ENCODE measurements at regions not wholly inside any gene's neighbourhood (a gene's known extent, or its start where the extent isn't known, plus 50 kb on each side); places are given as distances from the start of the nearest gene placed in this dataset.
"Not testable (repeated sequence)": the region's sequence is repeated elsewhere in the genome, so short reads cannot be mapped to it uniquely, and the experiment has no call there.

DNA sequence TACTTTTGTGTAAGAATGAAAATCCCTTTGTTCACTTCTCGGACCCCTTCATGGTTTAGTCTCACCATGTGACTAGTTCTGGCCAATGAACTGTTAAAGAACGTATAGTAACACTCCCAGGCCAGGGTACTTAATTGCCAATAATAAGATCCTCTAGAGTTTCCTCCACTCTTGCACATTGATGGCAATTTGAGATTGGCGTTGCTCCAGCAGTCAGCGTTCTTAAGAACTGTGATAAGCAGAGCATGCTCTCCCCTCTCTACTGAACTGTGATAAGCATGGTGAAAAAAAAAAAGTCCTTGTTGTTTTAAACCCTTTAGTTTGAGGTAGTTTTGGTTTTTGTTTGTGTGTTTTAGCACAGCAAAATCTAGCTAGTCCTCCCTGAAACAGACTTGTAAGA, 854.5 kb downstream of the SLC6A15 start:
- Histone ChIP-seq H3K9ac (no peak overlapping the region), H3K36me3 (no peaks in the 10 kb centered on the region), H3K4me1 (no peaks in the 10 kb centered on the region), H4K20me1 (no peaks in the 10 kb centered on the region), H3K4me2 (no peak overlapping the region), H3K9me3 (no peaks in the 10 kb centered on the region), H3K27ac (no peak overlapping the region), H3K4me3 (no peak overlapping the region), H3K27me3 (no peaks in the 10 kb centered on the region)
- TF ChIP-seq Cebpa-rat (IDR thresholded peaks at IDR 0.05): no peak

DNA sequence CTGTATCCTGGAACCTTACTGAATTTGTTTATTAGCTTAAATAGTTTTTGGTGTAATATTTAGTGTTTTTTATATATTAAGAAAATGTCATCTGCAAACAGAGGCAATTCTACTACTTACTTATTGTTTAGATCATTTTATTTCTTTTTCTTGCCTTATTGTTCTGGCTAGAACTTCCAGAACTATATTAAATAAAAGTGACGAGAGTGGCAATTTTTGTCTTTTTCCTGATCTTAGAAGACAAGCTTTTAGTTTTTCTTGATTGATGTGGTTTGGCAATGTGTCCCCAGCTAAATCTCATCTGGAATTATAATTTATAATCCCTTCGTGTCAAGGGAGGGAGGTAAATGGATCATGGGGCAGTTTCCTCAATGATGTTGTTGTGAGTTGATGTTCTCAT, 857.8 kb downstream of the SLC6A15 start:
- H3K9ac ChIP-seq: no peak overlapping the region
- no peak for TF ChIP-seq Cebpa-rat (IDR thresholded peaks at IDR 0.05)
- no peaks in the 10 kb centered on the region for H4K20me1 ChIP-seq
- no peak overlapping the region for H3K4me3 ChIP-seq
- H3K27me3 ChIP-seq: no peaks in the 10 kb centered on the region
- H3K4me2 ChIP-seq: no peak overlapping the region
- no peaks in the 10 kb centered on the region for H3K9me3 ChIP-seq
- H3K27ac ChIP-seq: no peak overlapping the region
- no peaks in the 10 kb centered on the region for H3K36me3 ChIP-seq
- no peaks in the 10 kb centered on the region for H3K4me1 ChIP-seq

DNA sequence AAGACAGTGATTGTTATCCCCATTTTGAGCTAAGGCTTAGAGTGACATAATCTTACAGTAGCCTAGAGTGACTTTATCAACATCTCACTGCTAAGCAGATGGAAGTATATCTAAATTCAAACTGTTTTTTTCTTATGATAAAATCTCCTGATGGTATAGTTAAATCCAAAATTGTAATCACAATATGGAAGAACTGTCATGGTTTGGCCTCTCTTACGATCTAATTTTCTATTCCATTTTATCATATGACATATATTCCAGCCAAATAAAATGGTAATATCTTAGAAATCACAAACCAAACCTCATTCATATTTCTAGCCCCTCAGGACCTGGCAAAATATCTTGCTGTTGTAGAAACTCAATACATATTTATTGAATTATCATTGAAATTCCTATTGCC, 864.7 kb downstream of the SLC6A15 start:
- Histone ChIP-seq H3K27ac (no peak overlapping the region), H3K9me3 (no peaks in the 10 kb centered on the region)
- no peak for TF ChIP-seq Cebpa-rat (IDR thresholded peaks at IDR 0.05)

DNA sequence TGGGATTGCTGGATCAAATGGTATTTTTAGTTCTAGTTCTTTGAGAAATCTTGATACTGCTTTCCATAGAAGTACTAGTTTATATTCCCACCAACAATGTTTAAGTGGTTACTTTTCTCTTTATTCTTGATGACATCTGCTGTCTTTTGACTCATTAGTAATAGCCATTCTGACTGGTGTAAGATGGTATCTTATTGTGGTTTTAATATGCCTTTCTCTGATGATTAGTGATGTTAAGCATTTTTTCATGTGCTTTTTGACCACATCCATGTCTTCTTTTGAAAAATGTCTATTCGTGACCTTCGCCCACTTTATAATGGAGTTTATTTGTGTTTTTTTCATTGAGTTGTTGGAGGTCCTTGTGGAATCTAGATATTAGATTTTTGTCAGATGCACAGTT, 865.7 kb downstream of the SLC6A15 start:
- TF ChIP-seq Cebpa-rat (IDR thresholded peaks at IDR 0.05): no peak
- H3K4me2 ChIP-seq: no peak overlapping the region

More for the DNA sequence above, 864.7 kb downstream of the SLC6A15 start:
- Histone ChIP-seq H3K4me2 (no peak overlapping the region), H3K4me3 (no peak overlapping the region), H3K4me1 (no peaks in the 10 kb centered on the region), H3K27me3 (no peaks in the 10 kb centered on the region), H3K9ac (no peak overlapping the region), H3K36me3 (no peaks in the 10 kb centered on the region), H4K20me1 (no peaks in the 10 kb centered on the region)

DNA sequence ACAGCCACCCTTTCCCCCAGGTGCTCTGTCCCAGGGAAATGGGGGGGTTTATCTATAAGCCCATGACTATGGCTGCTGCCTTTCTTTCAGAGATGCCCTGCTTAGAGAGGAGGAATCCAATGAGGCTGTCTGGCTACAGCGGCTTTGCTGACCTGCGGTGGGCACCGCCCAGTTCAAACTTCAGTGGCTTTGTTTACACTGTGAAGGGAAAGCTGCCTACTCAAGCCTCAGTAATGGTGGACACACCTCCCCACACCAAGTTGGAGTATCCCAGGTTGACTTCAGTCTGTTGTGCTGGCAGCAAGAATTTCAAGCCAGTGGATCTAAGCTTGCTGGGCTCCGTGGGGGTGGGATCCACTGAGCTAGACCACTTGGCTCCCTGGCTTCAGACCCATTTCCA, 869.2 kb downstream of the SLC6A15 start:
- H3K9ac ChIP-seq: no peak overlapping the region
- H3K36me3 ChIP-seq: no peaks in the 10 kb centered on the region
- H4K20me1 ChIP-seq: no peaks in the 10 kb centered on the region
- no peak for TF ChIP-seq Cebpa-rat (IDR thresholded peaks at IDR 0.05)
- no peaks in the 10 kb centered on the region for H3K4me1 ChIP-seq
- H3K9me3 ChIP-seq: no peaks in the 10 kb centered on the region
- no peak overlapping the region for H3K4me3 ChIP-seq
- no peaks in the 10 kb centered on the region for H3K27me3 ChIP-seq
- H3K4me2 ChIP-seq: no peak overlapping the region
- H3K27ac ChIP-seq: no peak overlapping the region

More for the DNA sequence above, 865.7 kb downstream of the SLC6A15 start:
- Histone ChIP-seq H3K9me3 (no peaks in the 10 kb centered on the region), H3K27me3 (no peaks in the 10 kb centered on the region), H3K9ac (no peak overlapping the region), H3K36me3 (no peaks in the 10 kb centered on the region), H3K27ac (no peak overlapping the region), H3K4me1 (no peaks in the 10 kb centered on the region), H4K20me1 (no peaks in the 10 kb centered on the region), H3K4me3 (no peak overlapping the region)

DNA sequence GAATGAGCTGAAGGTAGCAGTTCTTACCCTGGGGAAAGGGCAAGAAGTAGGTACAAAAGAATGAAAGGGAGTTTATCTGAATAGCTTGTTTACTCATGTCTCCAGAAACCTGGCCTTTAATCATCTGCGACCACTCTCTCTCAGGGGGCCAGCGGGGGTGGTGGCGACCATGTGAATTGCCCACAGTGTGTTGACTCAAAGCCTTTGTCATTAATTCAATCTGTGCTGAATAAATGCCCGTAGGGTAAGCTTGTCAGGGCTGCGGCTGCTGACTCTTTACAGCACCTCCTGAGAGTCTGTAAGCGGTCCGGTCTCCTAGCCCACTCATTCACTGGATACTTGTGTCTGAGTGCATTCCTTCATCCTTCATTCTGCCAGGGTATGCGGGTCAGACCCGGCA, 874.4 kb downstream of the SLC6A15 start:
- Histone ChIP-seq H3K4me3 (no peak overlapping the region), H3K27me3 (no peaks in the 10 kb centered on the region), H4K20me1 (no peaks in the 10 kb centered on the region), H3K36me3 (no peaks in the 10 kb centered on the region), H3K27ac (no peak overlapping the region), H3K4me1 (no peaks in the 10 kb centered on the region), H3K9ac (no peak overlapping the region), H3K4me2 (no peak overlapping the region), H3K9me3 (peaks cover 3% of the 10 kb centered on the region)
- no peak for TF ChIP-seq Cebpa-rat (IDR thresholded peaks at IDR 0.05)

DNA sequence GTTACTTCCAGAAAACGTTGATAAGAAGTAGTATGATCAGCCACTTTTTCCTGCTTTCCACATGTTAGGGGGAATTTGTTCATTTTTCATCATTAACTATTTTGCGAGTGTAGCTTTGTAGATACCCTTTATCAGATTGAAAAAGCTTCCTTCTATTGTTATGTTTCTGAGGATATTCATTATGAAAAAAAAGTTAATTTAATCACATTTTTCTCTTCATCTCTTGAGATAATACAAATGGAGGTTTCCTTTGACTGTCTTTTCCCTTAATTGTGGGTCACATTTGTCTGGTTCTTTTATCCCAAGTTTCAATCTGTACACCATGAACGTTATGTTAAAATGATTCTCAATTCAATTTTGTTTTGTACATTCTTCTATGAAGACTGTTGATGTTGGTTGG, 875.7 kb downstream of the SLC6A15 start:
- Histone ChIP-seq H3K27me3 (no peaks in the 10 kb centered on the region), H3K36me3 (no peaks in the 10 kb centered on the region), H3K4me2 (no peak overlapping the region), H3K27ac (no peak overlapping the region), H4K20me1 (no peaks in the 10 kb centered on the region), H3K4me1 (no peaks in the 10 kb centered on the region), H3K4me3 (no peak overlapping the region), H3K9ac (no peak overlapping the region), H3K9me3 (peaks cover 15% of the 10 kb centered on the region)
- TF ChIP-seq Cebpa-rat (IDR thresholded peaks at IDR 0.05): no peak

DNA sequence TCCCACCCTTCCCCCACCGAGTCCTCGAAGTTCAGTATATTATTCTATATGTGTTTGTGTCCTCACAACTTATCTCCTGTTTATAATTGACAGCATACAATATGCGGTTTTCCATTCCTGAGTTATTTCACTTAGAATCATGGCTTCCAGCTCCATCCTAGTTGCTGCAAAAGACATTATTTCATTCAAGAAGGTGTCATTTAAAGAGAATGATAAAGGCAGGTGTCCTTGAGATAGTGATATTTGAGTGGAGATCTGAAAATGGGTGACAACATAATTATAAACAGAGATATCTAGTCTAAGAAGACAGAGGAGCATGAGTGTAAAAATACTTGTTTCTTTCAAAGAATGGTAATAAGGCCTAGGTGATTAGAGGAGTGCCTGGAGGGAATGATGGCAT, 876.8 kb downstream of the SLC6A15 start:
- no peak for TF ChIP-seq Cebpa-rat (IDR thresholded peaks at IDR 0.05)
- H3K36me3 ChIP-seq: no peaks in the 10 kb centered on the region
- H4K20me1 ChIP-seq: no peaks in the 10 kb centered on the region
- H3K9ac ChIP-seq: no peak overlapping the region
- no peak overlapping the region for H3K27ac ChIP-seq
- no peaks in the 10 kb centered on the region for H3K4me1 ChIP-seq
- H3K9me3 ChIP-seq: peaks cover 15% of the 10 kb centered on the region
- H3K4me3 ChIP-seq: no peak overlapping the region
- no peaks in the 10 kb centered on the region for H3K27me3 ChIP-seq
- no peak overlapping the region for H3K4me2 ChIP-seq

DNA sequence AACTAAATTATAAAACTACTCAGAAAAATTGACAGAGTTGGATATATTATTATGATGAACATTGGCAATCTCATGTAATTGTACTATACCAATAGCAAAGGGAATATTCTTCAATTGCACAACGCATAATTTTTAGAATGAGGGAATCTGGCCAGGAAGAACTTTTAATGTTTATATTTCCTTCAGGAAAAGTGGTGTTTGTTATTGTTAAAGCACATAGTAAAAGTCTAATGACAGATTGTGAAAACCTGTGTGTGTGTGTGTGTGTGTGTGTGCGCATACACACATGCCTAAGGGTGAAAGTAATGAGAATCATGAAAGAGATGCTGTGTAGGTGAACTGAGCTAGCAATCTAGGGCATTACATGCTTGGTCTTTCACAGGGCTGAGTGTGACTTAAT, 877.7 kb downstream of the SLC6A15 start:
- H3K9me3 ChIP-seq: peaks cover 15% of the 10 kb centered on the region
- H3K9ac ChIP-seq: no peak overlapping the region
- no peaks in the 10 kb centered on the region for H3K36me3 ChIP-seq
- H3K27ac ChIP-seq: no peak overlapping the region
- no peak overlapping the region for H3K4me2 ChIP-seq
- H3K27me3 ChIP-seq: no peaks in the 10 kb centered on the region
- H3K4me3 ChIP-seq: no peak overlapping the region
- TF ChIP-seq Cebpa-rat (IDR thresholded peaks at IDR 0.05): no peak
- no peaks in the 10 kb centered on the region for H4K20me1 ChIP-seq
- H3K4me1 ChIP-seq: no peaks in the 10 kb centered on the region

DNA sequence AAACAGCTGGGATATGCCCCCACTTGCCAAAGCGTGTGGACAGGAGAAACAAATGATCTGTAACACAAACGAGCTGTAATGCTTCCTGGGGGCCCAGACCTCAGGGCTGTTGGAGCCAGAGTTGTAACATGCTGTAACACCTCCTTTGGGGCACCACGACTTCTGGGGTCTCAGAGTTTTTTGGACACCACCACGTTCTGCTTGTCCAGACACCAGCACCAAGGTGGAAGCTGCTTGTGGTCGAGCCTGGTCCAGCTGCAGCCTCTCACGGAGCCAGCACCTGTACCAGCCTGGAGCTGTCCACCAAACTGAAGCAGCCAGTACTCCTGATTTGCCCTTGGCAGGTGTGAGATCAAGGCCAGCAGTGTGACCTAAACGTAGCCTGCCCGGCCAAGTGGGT, 879.4 kb downstream of the SLC6A15 start:
- H3K4me3 ChIP-seq: no peak overlapping the region
- no peak overlapping the region for H3K9ac ChIP-seq
- H3K36me3 ChIP-seq: no peaks in the 10 kb centered on the region
- H3K4me2 ChIP-seq: no peak overlapping the region
- no peaks in the 10 kb centered on the region for H4K20me1 ChIP-seq
- peaks cover 15% of the 10 kb centered on the region for H3K9me3 ChIP-seq
- H3K27me3 ChIP-seq: no peaks in the 10 kb centered on the region
- no peak overlapping the region for H3K27ac ChIP-seq
- H3K4me1 ChIP-seq: no peaks in the 10 kb centered on the region
- TF ChIP-seq Cebpa-rat (IDR thresholded peaks at IDR 0.05): no peak

DNA sequence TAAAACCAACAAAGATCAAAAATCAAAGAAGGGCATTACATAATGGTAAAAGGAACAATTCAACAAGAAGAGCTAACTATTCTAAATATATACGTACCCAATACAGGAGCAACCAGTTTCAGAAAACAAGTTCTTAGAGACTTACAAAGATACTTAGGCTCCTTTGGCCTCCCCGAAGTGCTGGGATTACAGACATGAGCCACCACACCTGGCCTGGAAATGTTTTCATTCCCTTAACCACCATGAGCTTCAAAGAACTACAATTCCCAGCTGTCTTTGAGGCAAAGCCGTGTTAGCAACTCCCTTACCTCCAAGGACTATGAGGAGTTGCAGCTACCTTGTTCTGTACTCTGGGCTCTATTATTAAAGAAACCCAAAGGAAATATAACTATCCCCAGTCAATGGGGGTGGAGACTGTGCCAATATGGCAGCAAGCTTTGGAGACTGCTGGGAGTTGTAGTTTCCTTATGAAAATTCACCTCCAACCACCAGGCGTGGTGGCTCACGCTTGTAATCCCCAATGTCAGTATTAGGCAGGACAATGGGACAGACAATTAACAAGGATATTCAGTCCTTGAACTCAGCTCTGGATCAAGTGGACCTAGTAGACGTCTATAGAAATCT, 893.9 kb downstream of the SLC6A15 start:
- not testable (repeated sequence) for H3K36me3 ChIP-seq, H3K27ac ChIP-seq, H3K9ac ChIP-seq, H3K27me3 ChIP-seq, H4K20me1 ChIP-seq, H3K4me2 ChIP-seq, H3K9me3 ChIP-seq, H3K4me3 ChIP-seq, H3K4me1 ChIP-seq
